H1 (cell line): ENCODE measurements at regions not wholly inside any gene's neighbourhood (a gene's known extent, or its start where the extent isn't known, plus 50 kb on each side); places are given as distances from the start of the nearest gene placed in this dataset.

ENCODE experiments used
- CREB1 ChIP-seq: IDR thresholded peaks from 2 replicates; pipeline ENCODE4 v1.6.1; 2012; ENCODE audit warnings: inconsistent platforms
- SIN3A ChIP-seq, 2 experiments: IDR thresholded peaks in 1 of 2; conservative IDR thresholded peaks in 1 of 2; 2 replicates each; pipeline ENCODE4 v1.6.1; 2011 to 2012; ENCODE audit warnings: low read length in 2 of 2, improper control_type of control experiment in 1 of 2, low read depth in 1 of 2, mild to moderate bottlenecking in 1 of 2

DNA sequence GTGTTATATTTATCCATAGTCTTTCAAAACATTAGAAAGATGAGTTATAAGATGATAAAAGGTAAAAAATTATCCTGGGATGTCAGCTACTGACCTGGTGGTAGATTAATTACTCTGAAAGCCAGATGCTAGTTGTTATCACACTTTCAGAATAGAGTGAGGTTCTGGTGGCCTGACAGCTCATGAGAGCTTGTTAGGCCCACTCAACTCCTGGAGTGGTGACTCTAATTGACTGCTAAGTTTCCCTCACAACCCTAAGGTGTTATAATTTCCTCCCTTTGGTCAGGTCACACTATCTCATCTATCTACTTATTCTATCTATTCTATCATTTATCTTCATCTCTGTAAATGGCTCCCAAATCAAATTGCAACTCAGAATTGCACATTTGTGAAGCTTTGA lies 90.1 kb downstream of the ZNF648 start (continued):
- TF ChIP-seq SIN3A (conservative IDR thresholded peaks at IDR 0.05 in 1 of 2, IDR thresholded peaks at IDR 0.05 in 1 of 2; ENCODE audit: low read depth in 1 of 2, low read length in 2 of 2): no peak
- TF ChIP-seq CREB1: no peak
- TF ChIP-seq, all 59 proteins: peak for 0
